ENCODE measurements at regions not wholly inside any gene's neighbourhood (a gene's known extent, or its start where the extent isn't known, plus 50 kb on each side); places are given as distances from the start of the nearest gene placed in this dataset.

GRCh38 chr2:51526766-51527165, 494.8 kb upstream of the NRXN1 start:
- TF ChIP-seq SPI1 (IDR thresholded peaks at IDR 0.05; ENCODE audit: low read depth, low read length) (no peak), POLR2AphosphoS5 (IDR thresholded peaks at IDR 0.05; ENCODE audit: low read depth, low read length) (no peak), POLR2A (IDR thresholded peaks at IDR 0.05; ENCODE audit: low read depth, low read length) (no peak)

All from GM12891 (cell line).